ENCODE measurements at regions not wholly inside any gene's neighbourhood (a gene's known extent, or its start where the extent isn't known, plus 50 kb on each side); places are given as distances from the start of the nearest gene placed in this dataset.

- H3K4me3 ChIP-seq (ENCODE audit: insufficient read depth, low read depth, low read length, poor library complexity, severe bottlenecking), result no peak overlapping the region
- no peaks in the 10 kb centered on the region for H3K36me3 ChIP-seq (ENCODE audit: control insufficient read depth, insufficient read depth, low read length)
- H3K27ac ChIP-seq (ENCODE audit: insufficient read depth, low read length, poor library complexity, severe bottlenecking), result no peak overlapping the region
- H3K27me3 ChIP-seq (replicated peaks; ENCODE audit: control insufficient read depth, insufficient read depth, low read length, poor library complexity, severe bottlenecking), result no peaks in the 10 kb centered on the region
- no peaks in the 10 kb centered on the region for H3K9me3 ChIP-seq (ENCODE audit: control insufficient read depth, low read length)
- H3K4me1 ChIP-seq (ENCODE audit: control insufficient read depth, insufficient read depth, low read length, poor library complexity, severe bottlenecking), result no peaks in the 10 kb centered on the region
- DNase-seq, result no peak
These were observed 1290.5 kb upstream of the B3GALT2 start for GRCh38 chr1:194476872-194477271.

DNA sequence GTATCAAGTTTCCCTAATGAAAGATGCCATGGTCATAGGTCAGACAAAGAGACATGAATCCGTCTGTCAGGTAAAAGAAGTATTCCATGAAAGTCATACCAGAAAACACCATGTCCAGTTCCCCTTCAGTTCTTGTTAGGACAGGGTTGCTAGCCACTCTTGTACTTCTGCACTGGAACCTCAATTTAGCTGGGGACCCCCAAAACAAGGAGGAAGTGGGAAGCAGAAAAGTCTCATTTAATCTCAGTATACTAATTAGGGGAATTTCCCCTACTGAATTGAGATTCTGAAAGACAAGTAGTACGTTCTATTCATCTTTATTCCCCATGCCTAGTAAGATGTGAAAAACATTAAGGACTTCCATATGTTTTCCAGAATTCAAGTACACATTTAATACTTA lies 1289.9 kb upstream of the B3GALT2 start:
- no peaks in the 10 kb centered on the region for H3K36me3 ChIP-seq (ENCODE audit: control insufficient read depth, insufficient read depth, low read length)
- H3K27ac ChIP-seq (ENCODE audit: insufficient read depth, low read length, poor library complexity, severe bottlenecking), result no peak overlapping the region
- H3K4me3 ChIP-seq (ENCODE audit: insufficient read depth, low read depth, low read length, poor library complexity, severe bottlenecking), result no peak overlapping the region
- H3K27me3 ChIP-seq (replicated peaks; ENCODE audit: control insufficient read depth, insufficient read depth, low read length, poor library complexity, severe bottlenecking), result no peaks in the 10 kb centered on the region
- H3K9me3 ChIP-seq (ENCODE audit: control insufficient read depth, low read length), result no peaks in the 10 kb centered on the region
- H3K4me1 ChIP-seq (ENCODE audit: control insufficient read depth, insufficient read depth, low read length, poor library complexity, severe bottlenecking), result no peaks in the 10 kb centered on the region
- DNase-seq, result no peak

DNA sequence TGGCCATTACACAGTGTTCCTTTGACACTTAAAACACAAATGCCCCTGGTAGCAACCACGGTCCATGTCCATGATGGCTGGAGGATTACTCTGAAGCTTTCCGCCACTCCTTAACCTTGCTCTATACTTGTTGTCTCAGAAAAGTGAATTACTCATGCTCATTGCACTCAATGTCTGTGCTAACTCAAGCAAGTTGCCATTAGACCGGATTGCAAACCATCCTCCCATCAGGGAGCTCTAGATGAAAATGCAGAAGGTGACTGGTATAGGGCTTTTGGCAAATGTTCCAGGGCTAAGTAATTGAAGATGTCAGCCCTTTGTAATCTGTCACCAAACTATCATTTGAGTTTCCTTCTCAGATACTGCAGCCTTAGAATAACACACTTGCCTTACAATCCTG lies 1288.3 kb upstream of the B3GALT2 start:
- H3K36me3 ChIP-seq (ENCODE audit: control insufficient read depth, insufficient read depth, low read length), result no peaks in the 10 kb centered on the region
- H3K9me3 ChIP-seq (ENCODE audit: control insufficient read depth, low read length), result no peaks in the 10 kb centered on the region
- no peak overlapping the region for H3K4me3 ChIP-seq (ENCODE audit: insufficient read depth, low read depth, low read length, poor library complexity, severe bottlenecking)
- DNase-seq, result no peak
- H3K27ac ChIP-seq (ENCODE audit: insufficient read depth, low read length, poor library complexity, severe bottlenecking), result no peak overlapping the region
- no peaks in the 10 kb centered on the region for H3K4me1 ChIP-seq (ENCODE audit: control insufficient read depth, insufficient read depth, low read length, poor library complexity, severe bottlenecking)
- H3K27me3 ChIP-seq (replicated peaks; ENCODE audit: control insufficient read depth, insufficient read depth, low read length, poor library complexity, severe bottlenecking), result no peaks in the 10 kb centered on the region

DNA sequence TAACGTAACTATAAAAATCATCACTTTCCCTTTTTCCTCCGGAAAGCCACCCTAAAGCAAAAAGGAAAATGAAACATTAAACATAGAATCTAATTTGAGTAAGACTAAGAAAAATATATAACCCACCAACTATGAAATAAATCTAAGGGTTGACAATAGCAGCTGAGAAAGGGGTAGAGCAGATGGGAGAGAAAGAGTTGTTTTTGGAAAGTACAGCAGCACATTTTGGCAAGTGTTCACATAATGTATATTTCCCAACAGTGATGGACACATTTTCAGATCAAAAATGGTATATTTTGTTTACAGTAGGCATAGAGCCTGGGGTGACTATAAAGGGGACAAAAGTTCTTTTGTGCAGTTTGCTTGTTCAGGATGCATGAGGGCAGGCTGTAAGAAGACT lies 1287.4 kb upstream of the B3GALT2 start:
- Histone ChIP-seq H3K4me1 (ENCODE audit: control insufficient read depth, insufficient read depth, low read length, poor library complexity, severe bottlenecking) (no peaks in the 10 kb centered on the region), H3K27ac (ENCODE audit: insufficient read depth, low read length, poor library complexity, severe bottlenecking) (no peak overlapping the region), H3K36me3 (ENCODE audit: control insufficient read depth, insufficient read depth, low read length) (no peaks in the 10 kb centered on the region), H3K4me3 (ENCODE audit: insufficient read depth, low read depth, low read length, poor library complexity, severe bottlenecking) (no peak overlapping the region), H3K9me3 (ENCODE audit: control insufficient read depth, low read length) (no peaks in the 10 kb centered on the region), H3K27me3 (replicated peaks; ENCODE audit: control insufficient read depth, insufficient read depth, low read length, poor library complexity, severe bottlenecking) (no peaks in the 10 kb centered on the region)
- DNase-seq, result no peak

DNA sequence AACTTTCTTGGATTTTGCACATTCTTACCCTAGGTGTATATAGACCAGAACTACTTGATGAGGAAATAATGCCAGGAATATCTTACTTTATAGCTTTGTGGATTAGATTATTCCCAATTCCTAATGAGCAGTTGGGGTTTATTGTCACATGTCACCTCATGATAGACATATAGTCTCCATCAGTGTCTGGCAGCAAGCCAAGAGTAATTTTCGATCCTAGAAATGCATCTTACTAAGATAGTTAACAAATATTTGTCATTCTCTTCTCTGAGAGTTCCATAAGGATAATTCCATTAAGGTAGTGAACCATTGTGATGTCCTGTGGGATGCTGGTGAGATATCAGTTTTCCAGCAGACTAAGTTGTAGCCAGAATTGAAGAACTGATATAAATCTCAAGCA lies 1282.9 kb upstream of the B3GALT2 start:
- no peaks in the 10 kb centered on the region for H3K27me3 ChIP-seq (replicated peaks; ENCODE audit: control insufficient read depth, insufficient read depth, low read length, poor library complexity, severe bottlenecking)
- H3K4me1 ChIP-seq (ENCODE audit: control insufficient read depth, insufficient read depth, low read length, poor library complexity, severe bottlenecking), result no peaks in the 10 kb centered on the region
- no peaks in the 10 kb centered on the region for H3K9me3 ChIP-seq (ENCODE audit: control insufficient read depth, low read length)
- H3K36me3 ChIP-seq (ENCODE audit: control insufficient read depth, insufficient read depth, low read length), result no peaks in the 10 kb centered on the region
- no peak overlapping the region for H3K4me3 ChIP-seq (ENCODE audit: insufficient read depth, low read depth, low read length, poor library complexity, severe bottlenecking)
- H3K27ac ChIP-seq (ENCODE audit: insufficient read depth, low read length, poor library complexity, severe bottlenecking), result no peak overlapping the region
- DNase-seq, result no peak

- H3K27ac ChIP-seq (ENCODE audit: insufficient read depth, low read length, poor library complexity, severe bottlenecking), result no peak overlapping the region
- no peaks in the 10 kb centered on the region for H3K4me1 ChIP-seq (ENCODE audit: control insufficient read depth, insufficient read depth, low read length, poor library complexity, severe bottlenecking)
These were observed 1280.3 kb upstream of the B3GALT2 start for GRCh38 chr1:194466706-194467105.

GRCh38 chr1:194447636-194448035 lies 1261.2 kb upstream of the B3GALT2 start:
- Histone ChIP-seq H3K36me3 (ENCODE audit: control insufficient read depth, insufficient read depth, low read length) (no peaks in the 10 kb centered on the region), H3K27me3 (replicated peaks; ENCODE audit: control insufficient read depth, insufficient read depth, low read length, poor library complexity, severe bottlenecking) (no peaks in the 10 kb centered on the region), H3K4me1 (ENCODE audit: control insufficient read depth, insufficient read depth, low read length, poor library complexity, severe bottlenecking) (no peaks in the 10 kb centered on the region), H3K9me3 (ENCODE audit: control insufficient read depth, low read length) (no peaks in the 10 kb centered on the region), H3K4me3 (ENCODE audit: insufficient read depth, low read depth, low read length, poor library complexity, severe bottlenecking) (no peak overlapping the region), H3K27ac (ENCODE audit: insufficient read depth, low read length, poor library complexity, severe bottlenecking) (no peak overlapping the region)
- no peak for DNase-seq

More at GRCh38 chr1:194466706-194467105, 1280.3 kb upstream of the B3GALT2 start:
- no peak for DNase-seq
- H3K9me3 ChIP-seq (ENCODE audit: control insufficient read depth, low read length), result no peaks in the 10 kb centered on the region
- H3K4me3 ChIP-seq (ENCODE audit: insufficient read depth, low read depth, low read length, poor library complexity, severe bottlenecking), result no peak overlapping the region
- no peaks in the 10 kb centered on the region for H3K36me3 ChIP-seq (ENCODE audit: control insufficient read depth, insufficient read depth, low read length)
- no peaks in the 10 kb centered on the region for H3K27me3 ChIP-seq (replicated peaks; ENCODE audit: control insufficient read depth, insufficient read depth, low read length, poor library complexity, severe bottlenecking)

DNA sequence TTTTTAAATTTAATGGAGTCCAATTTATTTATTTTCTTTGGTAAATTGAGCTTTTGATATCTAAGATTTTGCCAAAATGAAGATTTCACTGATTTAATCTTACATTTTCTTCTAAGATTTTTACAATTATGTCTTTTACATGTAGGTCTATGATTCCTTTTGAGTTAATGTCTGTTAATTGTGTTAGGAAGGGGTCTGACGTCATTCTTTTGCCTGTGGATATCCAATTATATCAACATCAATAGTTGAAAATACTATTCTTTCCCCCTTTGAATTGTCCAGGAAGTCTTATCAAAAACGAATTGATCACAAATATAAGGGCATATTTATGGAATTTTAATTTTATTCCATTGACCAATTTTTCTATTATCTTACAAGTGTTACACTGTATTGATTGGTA lies 1258.8 kb upstream of the B3GALT2 start:
- DNase-seq, result no peak
- Histone ChIP-seq H3K27ac (ENCODE audit: insufficient read depth, low read length, poor library complexity, severe bottlenecking) (no peak overlapping the region), H3K36me3 (ENCODE audit: control insufficient read depth, insufficient read depth, low read length) (no peaks in the 10 kb centered on the region), H3K9me3 (ENCODE audit: control insufficient read depth, low read length) (no peaks in the 10 kb centered on the region), H3K27me3 (replicated peaks; ENCODE audit: control insufficient read depth, insufficient read depth, low read length, poor library complexity, severe bottlenecking) (no peaks in the 10 kb centered on the region), H3K4me1 (ENCODE audit: control insufficient read depth, insufficient read depth, low read length, poor library complexity, severe bottlenecking) (no peaks in the 10 kb centered on the region), H3K4me3 (ENCODE audit: insufficient read depth, low read depth, low read length, poor library complexity, severe bottlenecking) (no peak overlapping the region)

DNA sequence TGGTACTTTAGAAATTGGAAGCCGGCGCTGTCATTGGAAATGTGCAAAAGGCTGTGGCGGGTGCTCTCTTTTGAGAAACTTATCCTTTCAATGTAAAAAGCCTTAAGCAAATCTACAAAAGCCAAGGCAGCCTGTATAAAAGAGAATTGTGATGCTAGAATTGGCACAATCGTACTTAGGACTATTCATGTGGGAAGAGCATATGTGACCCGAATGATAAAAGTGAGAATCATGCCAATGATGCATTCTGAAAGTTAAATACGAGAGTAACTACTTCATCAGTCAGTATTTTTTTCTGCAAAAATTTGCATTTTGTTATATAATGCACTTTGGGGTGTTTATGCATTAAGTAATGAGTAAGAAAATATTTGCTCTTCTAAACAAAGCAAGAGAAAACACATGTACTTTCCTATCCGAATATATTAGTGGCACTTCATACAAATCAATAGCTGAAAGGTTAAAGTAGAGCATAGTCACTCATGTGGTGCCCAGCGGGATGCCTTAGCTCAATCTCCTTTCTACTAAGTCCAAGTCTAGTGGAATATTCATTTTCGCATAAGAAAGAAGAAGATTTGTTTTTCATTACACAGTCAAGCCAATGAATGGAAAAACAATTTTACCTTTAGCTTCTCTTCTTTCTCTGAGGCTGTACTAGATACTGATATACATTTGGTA lies 1256.6 kb upstream of the B3GALT2 start:
- H3K9me3 ChIP-seq (ENCODE audit: control insufficient read depth, low read length), result no peaks in the 10 kb centered on the region
- no peak overlapping the region for H3K4me3 ChIP-seq (ENCODE audit: insufficient read depth, low read depth, low read length, poor library complexity, severe bottlenecking)
- no peaks in the 10 kb centered on the region for H3K27me3 ChIP-seq (replicated peaks; ENCODE audit: control insufficient read depth, insufficient read depth, low read length, poor library complexity, severe bottlenecking)
- H3K4me1 ChIP-seq (ENCODE audit: control insufficient read depth, insufficient read depth, low read length, poor library complexity, severe bottlenecking), result no peaks in the 10 kb centered on the region
- H3K27ac ChIP-seq (ENCODE audit: insufficient read depth, low read length, poor library complexity, severe bottlenecking), result no peak overlapping the region
- no peak for DNase-seq
- no peaks in the 10 kb centered on the region for H3K36me3 ChIP-seq (ENCODE audit: control insufficient read depth, insufficient read depth, low read length)

DNA sequence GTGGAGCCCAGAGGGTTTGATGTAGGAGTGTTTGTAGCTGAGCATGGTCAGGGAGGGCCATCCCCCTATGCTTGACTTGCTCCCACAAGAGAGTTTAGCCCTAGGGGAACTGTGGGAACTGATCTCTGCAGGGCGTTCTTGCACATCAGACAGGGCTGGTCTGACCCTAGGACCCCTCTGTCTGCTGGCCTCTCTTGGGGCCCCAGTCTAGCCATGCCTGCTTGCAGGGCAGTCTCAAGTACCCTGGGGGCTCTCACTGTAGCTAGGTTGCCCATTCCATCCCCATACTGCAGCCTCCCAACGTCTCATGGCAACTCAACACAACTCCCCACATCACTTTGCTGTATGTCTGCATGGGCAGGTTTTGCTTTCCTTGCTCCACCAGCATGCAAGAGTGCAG lies 1250.7 kb upstream of the B3GALT2 start:
- no peak for DNase-seq
- Histone ChIP-seq H3K27ac (ENCODE audit: insufficient read depth, low read length, poor library complexity, severe bottlenecking) (no peak overlapping the region), H3K36me3 (ENCODE audit: control insufficient read depth, insufficient read depth, low read length) (no peaks in the 10 kb centered on the region), H3K9me3 (ENCODE audit: control insufficient read depth, low read length) (no peaks in the 10 kb centered on the region), H3K27me3 (replicated peaks; ENCODE audit: control insufficient read depth, insufficient read depth, low read length, poor library complexity, severe bottlenecking) (no peaks in the 10 kb centered on the region), H3K4me3 (ENCODE audit: insufficient read depth, low read depth, low read length, poor library complexity, severe bottlenecking) (no peak overlapping the region), H3K4me1 (ENCODE audit: control insufficient read depth, insufficient read depth, low read length, poor library complexity, severe bottlenecking) (no peaks in the 10 kb centered on the region)
